GM04504 (cell line): ENCODE measurements at regions not wholly inside any gene's neighbourhood (a gene's known extent, or its start where the extent isn't known, plus 50 kb on each side); places are given as distances from the start of the nearest gene placed in this dataset.

Source experiments
- DNase-seq: peaks from one replicate; pipeline ENCODE4 v3.0.0-alpha.2; 2012; ENCODE audit warnings: low read depth

DNA sequence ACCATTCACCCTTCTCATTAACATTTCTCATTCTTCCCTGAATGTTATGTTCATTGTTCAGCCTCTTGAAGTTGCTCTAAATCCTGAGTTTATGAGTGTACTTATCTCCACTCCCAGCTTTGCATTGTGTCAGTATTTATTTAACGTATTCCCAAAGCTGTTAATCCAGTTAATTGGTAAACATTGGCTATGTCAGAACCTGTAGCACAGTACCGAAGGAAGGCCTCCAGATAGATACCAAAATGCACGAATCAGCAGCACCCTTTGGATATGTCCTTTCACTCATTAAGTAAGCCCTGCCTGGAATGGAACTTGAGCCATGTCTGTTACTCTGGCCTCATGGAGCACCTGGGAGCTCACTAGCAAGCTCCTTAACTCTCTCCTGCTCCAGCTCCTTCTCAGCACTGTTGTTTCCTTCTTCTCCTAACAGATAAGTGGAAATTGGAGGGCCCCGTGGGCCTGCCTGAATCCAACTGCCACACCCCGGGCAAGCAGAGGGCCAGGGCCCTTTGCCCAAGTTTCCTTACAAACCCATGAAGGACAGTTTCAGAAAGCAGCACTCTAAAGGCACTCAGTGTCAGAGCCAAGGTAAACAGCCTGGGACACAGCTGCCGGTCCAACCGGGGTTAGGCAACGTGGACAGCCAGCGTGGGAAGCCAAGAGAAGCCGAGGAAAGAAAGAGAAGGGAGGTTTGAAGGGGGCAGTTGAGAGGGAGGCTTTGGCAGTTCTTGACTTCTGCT lies 155.0 kb upstream of the SERP2 start:
- DNase-seq = no peak

DNA sequence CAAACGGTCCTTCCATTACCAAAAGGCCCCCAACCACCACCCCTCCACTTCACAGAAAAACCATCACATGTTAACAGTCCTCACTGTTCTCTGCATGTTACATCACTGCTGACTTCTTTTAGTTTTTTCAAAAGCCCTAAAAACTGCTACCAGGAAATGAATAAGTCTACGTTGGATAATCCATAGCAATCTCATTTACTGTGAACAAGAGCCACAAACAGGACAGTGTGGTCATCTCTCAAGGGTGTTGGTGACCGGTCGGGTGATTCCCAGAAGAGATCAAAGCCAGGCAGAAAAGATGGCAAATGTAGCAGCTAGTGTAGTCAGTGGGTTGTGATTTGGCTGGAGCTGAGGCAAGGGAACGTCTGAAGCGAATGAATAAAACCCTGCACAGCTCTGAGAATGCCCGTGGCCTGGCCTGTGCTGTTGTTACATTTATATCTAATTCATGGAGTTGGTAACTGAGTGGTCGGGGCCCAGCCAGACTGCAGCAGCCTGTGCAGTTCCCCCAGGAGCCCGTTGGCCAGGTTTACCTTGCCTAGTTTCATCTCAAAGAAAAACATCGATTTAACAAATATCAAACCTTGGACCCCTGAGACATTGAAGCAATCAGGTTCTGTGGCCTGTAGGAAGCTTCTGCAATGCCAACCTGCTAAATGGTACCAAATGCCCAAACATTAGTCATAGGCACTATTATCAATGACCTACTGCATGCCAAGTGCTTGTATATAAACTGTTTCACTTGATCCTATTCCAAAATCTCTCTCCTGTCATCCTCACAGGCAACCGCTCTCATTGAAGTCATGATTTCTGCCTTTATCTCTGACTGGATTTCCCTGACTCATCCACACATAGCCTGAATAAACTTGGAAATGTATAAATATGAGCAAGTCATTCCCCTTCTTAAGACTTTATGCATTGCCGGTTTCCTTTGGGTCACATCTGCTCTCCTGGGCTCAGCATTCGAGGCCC lies 153.8 kb upstream of the SERP2 start:
- no peak for DNase-seq

DNA sequence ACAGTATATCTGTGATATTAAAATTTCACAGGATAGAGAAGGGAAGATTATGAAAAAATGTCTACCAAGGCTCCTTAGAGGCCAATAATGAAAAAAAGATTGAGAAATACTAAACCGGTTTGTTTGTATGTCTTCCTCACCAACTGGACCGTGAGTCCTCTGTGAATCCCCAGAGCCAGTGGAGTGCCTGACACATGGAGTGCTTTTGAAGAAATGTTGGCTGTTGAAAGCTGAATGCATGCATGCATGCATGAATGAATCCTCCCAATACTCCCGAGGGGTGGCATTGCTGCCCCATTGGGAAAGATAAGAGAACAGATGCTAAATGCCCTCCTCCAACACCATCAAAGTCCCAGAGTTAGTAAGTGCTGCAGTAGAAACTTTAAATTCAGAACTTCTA lies 152.7 kb upstream of the SERP2 start:
- no peak for DNase-seq

DNA sequence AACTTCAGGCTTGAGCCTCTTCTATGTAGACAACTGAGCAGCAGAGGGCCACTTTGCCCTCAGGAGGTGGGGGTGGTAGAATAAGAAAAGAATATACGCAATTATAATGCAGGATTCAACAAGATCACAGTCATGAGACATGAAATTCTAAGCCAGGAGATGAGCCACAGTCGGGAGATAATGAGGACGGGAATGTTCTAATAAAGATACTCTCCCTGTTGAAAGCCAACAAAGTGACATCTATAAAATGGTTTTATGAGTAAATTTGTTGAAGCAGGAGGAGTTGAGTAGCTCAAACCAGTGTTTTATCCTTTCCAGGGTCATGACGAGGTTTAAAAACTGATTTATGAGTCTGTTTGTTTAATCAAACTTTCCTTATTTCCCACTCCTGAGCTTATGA lies 152.0 kb upstream of the SERP2 start:
- no peak for DNase-seq

DNA sequence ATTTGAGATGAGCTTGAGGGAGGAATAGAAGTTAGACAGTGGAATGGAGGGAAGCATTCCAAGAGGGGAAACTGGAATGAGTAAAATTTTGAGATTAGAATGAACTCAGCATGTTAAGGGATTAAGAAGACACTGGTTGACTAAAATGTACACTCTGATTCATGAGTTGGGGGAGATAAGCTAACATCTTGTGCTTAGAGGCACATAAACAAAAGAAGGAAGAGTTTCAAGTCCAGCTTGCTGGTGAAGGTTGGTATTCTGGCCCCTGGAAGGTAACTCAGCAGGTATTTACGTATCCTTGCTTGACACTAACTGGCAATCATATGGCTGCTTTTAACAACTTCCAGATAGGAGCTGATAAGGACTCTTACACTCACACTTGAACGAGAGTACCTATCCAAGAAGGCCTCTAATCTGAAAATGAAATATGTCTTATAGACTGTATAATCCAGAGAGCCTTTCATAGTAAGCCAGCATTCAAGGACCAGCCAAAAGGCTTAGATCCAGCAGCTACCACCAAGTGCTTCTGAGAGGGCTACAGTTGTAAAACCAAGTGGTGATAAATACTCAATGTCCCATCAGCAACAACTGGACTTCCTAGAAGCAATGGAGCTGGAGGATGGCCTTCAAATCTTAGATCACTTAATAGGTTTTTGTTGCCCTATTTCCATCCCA lies 149.7 kb upstream of the SERP2 start:
- no peak for DNase-seq

- no peak for DNase-seq
Observed at GRCh38 chr13:44224450-44225149, 149.0 kb upstream of the SERP2 start.

DNA sequence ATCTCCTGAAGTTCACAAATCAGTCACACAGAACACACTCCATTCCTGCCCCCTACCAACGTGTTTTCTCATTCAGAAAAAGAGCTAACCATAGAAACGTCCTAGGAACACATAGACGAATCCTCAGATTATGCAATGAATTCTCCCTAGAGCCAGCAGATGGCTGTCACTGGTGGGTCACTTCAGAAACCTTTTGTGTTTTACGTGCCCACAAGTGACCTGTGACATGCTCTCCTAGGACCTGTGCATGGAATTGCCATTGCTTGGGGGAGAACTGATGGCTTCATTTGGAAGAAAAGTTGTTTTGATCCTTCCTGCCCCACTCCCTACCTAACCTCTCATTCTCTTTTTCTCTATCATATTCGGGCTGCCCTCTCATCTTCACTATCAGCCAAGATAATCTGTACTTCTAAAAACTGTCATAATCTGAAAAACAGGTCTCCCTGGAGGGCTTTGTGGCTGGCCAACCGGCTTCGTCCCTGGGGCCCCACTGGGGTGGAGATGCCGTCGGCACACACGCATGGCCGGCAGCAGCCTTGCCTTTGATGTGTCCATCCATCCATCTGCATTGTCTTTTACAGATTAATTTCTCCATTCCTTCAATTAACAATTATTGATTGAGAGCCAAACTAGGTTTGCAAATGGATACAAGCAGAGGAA lies 144.1 kb upstream of the SERP2 start:
- no peak for DNase-seq

DNA sequence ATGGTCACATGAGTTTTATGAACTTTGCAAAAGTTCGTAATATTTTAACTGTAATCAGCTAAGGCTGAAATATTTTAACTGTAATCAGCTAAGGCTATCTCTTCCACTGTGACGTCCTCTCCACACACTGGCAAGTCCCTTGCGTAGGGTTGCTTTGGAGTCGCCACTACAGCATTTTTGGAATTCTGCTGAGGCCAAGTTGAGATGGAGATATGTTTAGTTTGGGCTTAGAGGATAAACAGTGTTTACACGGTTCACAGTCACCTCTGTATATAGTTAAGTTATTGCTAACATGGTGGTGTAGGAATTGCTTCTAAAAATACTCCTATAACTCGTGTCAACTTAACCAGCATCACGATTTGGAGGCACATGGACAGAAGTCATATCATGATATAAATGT lies 143.6 kb upstream of the SERP2 start:
- DNase-seq = no peak

- DNase-seq = no peak
Observed at GRCh38 chr13:44230736-44231135, 142.9 kb upstream of the SERP2 start.

- peak; percentile 46 for DNase-seq
Observed at GRCh38 chr13:44231786-44232516, 141.7 kb upstream of the SERP2 start.

DNA sequence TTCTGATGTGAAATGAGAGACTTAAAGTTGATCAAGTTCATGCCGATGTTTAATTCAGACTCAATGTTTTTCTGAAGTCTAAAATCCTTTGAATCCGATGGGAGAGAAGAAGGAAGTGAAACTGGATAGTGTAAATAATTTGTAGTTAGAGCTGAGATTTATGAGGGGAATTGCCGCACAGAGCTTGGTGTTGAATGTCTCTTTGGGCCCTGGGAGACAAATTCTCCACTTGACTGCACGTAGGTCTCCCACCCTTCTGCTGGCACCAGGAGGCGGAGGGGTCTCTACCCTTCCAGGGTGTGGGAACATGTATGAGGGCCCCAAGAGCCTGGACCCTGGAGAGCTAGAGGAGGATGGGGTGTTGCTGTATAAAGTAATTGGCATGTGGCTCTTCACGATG lies 140.8 kb upstream of the SERP2 start:
- DNase-seq = no peak

- DNase-seq = no peak
Observed at GRCh38 chr13:44234566-44234965, 139.1 kb upstream of the SERP2 start.

DNA sequence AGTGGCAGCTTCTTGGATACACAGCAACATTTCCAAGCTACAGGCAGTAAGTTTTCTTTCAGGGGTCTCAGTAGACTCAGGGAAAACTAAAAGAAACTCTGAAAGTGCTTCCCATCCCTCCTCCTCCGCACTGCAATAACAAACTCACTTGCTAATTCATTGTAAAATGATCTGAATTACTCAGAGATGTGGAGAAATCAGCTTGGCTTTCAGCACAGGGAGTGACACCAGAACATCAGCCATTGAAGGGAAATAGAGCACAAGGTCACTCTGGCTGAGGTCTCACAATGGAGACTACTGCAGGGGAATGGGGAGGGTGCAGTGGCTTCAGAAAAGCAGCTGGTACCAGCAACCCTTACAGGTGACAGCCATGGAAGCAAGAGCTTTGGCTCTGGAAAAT lies 137.3 kb upstream of the SERP2 start:
- DNase-seq = no peak

DNA sequence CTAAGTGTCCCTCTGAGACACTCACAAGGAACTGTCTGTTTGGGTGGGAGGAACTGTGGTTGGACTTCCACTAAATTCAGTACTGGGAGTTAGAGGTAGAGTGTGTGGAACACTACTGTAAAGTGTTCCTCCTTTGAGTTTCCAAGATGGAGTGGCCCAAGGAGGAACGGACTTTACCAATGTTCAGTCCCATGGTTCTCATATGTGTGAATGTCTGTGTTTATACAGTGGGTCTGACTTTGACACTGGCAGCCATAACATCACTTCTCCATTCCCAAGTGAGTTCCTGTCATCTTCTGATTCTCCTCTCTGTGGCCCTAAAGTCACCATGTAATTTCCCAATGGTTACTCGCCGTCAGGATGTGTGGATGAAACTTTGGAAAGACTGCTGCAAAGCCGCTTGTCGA lies 136.8 kb upstream of the SERP2 start:
- no peak for DNase-seq

DNA sequence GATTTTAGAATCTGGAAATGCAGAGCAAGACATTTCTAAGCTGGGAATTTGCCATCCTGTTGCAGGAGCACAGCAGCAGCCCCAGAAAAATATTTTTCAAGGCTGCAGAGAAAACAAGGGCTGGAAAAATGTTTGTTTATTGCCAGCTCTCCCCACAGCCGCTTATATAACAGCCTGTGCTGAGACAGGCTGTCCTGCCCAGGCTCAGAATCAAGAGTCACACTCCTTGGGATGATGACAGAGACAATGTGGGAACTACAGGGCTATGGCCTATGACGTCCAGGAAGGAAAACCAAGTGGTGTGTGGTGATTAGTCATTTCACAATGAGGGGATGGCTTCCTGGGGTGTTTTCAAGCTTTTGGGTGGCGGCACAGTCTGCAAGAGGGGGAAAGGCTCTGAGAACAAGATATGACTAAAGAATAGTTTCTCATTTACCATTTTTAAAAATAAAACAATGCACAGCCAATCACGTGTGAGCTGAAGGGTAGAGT lies 136.3 kb upstream of the SERP2 start:
- DNase-seq = peak; percentile 76

GRCh38 chr13:44237881-44238421 lies 135.7 kb upstream of the SERP2 start:
- DNase-seq = no peak

DNA sequence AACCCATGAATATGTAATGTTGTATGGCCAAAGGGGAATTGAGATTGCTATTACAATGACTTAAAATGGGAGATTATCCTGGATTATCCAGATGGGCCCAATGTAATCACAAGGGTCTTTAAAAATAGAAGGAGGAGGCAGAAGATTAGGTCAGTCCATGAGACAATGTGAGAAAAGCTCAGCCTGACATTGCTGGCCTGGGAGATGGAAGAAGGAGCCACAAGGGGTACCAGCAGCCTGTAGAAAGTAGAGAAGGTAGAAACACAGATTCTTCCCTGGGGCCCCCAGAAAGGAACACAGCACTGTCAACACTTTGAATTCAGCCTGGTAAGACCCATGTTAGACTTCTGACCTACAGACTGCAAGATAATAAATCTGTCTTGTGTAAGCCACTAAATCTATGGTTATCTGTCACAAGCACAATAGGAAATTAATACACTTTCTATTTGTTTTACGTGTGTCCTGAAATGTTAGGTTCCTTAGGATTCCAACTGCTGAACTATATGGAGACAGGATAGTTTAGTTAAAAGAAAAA lies 132.9 kb upstream of the SERP2 start:
- no peak for DNase-seq

DNA sequence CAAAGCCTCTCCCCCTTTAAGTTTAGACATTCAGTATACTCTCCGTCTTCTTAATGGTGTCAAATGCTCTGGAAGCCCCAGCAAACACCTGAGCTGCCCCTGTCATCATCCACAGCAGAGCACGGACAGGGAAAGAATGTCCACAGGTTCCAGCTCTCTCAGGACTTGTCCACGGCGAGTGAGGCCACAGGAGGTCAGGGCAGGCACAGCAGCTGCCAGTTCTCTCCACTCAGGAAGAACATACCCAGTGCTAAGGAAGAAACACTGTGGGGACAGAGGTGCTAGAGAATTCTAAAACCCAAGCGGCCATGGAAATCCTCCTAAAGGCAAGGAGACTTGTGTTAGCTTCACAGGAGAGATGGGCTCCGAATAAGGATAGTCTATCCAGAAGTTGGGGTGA lies 132.0 kb upstream of the SERP2 start:
- DNase-seq = no peak

DNA sequence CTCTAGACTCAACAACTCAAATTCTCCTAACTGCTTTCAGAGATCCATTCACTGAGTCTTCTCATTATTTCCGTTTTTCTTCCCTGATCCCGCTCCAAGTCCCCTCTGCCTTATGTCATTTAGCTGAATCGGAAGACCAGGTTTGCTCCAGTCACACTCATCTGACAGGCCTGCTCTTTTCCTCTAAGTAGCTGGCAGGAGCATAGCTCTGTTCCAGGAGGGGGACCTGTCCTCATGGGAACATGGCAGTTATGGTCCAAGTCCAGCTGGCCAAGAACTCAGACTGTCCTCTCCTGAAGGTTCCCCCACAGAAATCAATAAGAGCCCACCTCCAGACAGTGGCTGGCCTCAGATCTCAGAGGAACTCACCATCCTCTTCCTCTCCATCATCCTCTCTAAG lies 130.9 kb upstream of the SERP2 start:
- DNase-seq = no peak

- no peak for DNase-seq
Observed at GRCh38 chr13:44243198-44243857, 130.3 kb upstream of the SERP2 start.
